ENCODE measurements at regions not wholly inside any gene's neighbourhood (a gene's known extent, or its start where the extent isn't known, plus 50 kb on each side); places are given as distances from the start of the nearest gene placed in this dataset.
A peak's percentile ranks its signal among the peaks of the same experiment; 100 is the strongest.
"Not testable (repeated sequence)": the region's sequence is repeated elsewhere in the genome, so short reads cannot be mapped to it uniquely, and the experiment has no call there.

DNA sequence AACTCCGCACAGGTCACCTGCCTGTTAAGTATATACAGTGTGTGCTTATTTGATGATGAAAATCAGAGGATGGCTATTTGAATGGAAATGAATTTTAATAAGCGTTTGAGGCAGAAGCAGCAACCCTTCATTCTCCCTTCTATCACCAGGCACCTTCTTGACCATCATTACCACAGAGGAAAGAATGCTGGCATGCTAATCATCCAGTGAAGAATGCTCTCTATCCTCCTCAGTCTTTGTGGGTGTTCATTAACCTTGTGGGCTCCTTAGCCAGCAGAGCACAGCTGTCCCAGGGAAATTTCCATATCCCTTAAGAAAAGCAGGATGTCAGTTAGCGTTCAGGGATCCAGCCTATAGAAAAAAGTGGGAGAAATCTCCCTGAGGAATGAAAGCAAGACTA, 428.0 kb upstream of the CAMK1G start:
- no peak for DNase-seq

DNA sequence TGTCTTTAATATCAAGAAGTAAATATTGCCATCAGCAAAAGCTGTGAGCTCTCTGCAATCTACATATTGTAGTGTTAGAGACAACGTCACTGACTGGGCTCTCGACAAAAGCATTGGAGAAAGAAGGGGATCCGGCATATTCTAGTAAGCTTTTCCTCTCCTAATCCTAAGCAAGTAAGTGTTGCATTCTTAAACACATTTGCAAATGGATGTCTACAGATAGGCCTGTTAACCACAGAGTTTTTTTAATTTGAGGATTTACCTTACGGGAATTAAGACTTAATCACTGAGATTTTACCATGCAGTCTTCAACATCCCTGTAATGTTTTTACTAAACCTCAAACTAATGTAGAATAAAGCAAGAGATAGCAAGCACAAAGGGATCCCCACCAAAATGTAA, 426.5 kb upstream of the CAMK1G start:
- no peak for DNase-seq

DNA sequence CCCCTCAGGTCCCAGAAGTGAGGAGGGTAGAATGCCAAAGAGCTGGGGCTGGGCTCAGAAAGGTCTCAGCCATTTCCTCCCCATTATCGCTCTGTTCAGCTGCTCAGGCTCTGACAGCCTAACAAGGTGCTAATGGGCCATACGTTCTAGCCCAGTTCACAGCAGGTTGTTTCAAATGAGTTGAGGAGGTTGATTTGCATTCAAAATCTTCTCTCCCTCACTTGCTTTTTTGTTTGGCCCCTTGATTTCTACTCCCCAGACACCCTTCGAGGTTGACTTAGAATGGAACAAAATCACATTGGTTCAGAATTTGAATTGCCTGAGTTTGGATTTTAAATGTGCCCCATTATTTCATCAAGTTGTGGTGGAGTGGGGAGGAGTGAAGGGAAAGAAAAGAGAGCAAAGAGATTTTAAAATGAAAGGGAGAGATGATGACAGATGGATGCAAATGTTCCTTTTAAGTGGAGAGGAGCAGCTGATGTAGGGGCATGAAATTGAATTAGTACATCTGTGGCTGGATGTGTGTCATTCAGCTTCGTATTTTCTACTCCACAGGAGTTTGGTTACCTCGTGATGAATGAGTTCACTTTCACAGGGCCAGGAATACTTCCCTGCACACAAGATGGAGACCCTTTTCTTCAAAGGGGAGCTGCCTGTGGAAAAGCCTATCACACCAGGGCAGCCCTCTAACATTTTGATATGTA, 425.8 kb upstream of the CAMK1G start:
- no peak for DNase-seq

DNA sequence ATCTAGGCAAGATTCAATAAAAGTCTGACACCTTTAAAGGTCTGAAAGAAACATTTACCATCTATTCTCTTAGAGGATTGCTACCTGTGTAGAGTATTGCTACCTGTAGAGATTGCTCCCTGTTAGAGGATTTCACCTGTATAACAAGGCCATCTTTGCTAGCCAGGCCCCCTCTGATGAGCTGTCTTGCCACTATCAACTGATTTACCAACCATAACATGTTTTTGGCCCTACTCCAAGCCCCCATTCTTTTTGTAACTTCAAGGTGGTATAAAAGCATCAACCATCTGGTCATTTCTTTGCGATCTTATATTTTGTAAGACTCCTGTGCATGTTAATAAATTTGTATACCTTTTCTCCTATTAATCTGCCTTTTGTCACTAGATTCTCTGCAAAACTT, 424.7 kb upstream of the CAMK1G start:
- no peak for DNase-seq

DNA sequence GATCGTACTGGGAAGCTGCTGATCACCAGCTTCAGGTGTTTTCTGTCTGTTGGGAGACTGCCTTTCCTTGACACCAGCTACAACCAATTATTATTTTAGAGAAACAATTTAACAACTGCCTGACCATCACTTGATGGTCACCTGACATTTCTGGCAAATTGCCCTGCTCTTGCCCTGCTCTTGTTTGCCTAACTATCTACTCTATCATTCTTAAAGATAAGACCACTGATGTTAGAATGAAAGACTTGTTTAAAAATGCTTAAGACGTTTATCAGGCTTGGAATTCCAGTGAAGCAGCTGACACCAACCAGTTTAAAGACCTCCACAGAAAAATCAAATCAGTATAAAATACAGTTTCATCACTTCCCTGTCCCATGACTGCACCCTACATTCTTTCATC, 423.3 kb upstream of the CAMK1G start:
- DNase-seq = no peak

DNA sequence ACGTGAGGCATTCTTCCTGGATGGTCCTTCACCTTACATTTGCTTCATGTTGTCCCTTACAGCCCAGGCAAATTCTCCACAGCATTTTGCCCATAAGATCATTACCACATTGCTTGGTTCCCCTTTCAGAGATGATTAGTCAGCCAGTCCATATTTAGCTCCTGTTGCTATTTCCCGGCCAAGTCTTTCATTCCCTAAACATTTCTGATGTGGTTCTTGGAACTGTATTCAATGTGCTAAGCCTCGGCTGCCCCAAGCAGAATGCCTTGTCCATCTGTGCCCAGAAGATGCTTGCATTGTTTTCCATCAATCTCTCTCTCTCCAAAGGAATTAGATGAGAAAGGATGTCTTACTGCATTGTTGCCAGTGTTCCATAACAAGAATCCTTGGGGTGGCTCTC, 420.9 kb upstream of the CAMK1G start:
- DNase-seq = no peak

DNA sequence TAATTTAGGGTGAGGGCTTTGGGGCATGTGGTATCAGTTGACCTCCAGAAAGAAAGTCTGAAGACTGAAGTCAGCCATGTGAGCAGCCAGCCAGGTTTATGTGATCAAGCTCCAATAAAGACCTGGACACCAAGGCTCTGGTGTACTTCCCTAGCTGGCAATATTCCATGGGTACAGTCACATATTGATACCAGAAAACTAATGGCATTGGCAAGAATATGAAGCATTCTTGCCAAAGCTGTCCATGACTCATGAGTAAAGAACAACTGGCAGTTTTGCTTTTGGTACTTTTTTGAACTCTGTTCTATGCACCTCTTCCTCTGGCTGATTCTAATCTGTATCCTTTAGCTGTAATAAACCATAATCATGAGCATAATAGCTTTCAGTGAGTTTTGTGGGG, 415.3 kb upstream of the CAMK1G start:
- DNase-seq = no peak

DNA sequence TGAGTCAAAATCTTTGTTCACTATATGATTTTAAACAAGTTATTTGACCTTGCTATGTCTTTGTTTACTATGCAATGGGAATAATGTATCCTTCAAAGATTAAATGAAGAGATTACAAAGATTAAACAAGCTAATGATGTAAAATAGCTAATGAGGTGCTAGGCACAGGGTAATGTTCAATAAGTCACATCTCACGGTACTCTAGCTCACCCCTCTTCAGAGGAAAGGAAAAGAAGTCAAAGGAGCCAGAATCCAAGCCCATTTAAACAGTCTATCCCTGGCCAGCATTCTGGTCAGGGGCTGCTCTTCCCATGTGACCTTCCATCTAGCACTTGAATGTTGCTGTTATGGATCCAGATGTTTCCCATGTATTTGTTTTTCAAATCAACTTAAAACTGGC, 412.4 kb upstream of the CAMK1G start:
- no peak for DNase-seq

DNA sequence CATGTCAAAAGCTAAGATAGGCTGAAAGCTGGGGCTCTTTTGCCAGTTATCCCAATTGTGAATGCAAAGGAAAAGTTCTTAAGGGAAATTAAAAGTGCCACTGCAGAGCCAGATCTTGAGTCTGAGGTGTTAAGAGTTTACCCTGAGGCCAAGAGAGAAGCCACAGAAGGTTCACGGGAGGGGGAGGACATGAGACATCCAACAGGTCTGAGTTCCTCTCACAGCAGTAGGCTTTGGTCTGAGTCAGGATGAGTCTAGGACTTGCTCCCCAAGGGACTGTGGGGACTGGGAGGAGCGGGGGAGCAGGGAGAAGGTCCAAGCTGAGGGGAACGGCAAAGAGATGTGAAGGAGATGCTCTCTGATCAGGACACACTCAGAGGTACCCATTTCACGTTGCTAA, 411.2 kb upstream of the CAMK1G start:
- DNase-seq = no peak

DNA sequence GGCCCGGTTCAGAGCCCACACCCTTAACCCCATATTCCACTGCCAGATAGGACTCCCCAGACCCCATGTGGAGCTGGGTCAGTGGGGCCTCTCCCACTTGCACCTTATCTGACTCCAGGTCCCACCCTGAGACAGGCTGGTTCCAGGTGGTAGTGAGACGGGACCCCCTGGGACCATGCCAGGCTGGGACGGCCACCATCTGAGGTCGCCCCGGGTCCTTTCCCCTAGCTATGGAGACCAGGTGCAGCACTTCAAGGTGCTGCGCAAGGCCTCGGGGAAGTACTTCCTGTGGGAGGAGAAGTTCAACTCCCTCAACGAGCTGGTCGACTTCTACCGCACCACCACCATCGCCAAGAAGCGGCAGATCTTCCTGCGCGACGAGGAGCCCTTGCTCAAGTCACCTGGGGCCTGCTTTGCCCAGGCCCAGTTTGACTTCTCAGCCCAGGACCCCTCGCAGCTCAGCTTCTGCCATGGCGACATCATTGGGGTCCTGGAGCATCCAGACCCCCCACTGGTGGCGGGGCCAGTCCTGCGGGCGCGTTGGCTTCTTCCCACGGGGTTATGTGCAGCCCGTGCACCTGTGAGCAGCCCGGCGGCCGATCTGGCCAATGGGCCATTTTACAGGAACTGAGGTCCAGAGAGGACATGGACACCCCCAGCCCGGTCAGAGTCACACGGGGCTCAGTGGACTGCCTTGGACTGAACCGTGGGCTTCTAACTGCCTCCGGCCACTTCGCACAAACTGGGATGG, 410.5 kb upstream of the CAMK1G start:
- DNase-seq = not testable (repeated sequence)

DNA sequence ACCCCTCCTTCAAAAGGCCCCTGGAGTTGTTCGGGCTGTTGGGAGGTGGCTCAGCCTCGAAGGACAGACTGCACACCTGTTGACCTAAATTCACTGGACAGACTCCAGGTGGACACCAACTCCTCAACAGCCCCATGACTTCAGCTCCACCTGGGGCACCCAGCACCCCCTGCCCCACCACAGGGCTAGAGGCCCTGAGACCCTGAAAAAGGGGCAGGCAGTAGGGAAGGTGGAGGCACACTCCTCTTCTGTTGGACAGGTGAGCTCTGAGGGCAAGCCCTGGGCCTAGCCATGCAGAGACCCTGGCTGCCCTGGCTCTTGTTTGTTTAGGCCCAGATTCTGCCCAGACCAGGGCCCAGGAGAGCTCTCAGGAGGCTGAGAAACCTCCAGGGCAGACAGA, 409.7 kb upstream of the CAMK1G start:
- not testable (repeated sequence) for DNase-seq

DNA sequence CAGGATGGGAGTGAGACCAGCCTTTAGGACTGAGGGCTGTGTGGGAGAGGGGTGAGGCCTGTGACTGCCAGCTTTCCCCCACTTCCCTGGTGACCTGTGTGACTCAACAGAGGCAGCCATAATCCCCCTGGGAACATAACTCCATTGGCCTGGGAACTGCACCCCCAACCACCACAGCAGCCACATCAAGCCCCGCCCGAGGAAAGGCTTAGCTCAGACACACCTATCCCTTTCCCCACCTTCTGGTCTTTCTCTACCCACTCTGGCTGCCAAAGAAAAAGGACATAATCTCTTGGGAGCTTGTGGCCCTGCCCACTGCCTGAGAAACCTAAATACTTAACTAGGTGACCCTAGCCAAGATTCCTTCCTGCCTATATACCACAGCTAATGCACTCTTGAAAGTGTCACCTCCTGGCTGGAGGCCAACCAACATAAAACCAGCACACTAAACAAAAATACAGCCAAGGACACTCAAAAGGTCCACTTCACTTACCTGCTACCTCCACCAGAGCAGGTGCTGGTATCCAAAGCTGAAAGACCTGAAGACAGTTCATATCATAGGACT, 406.6 kb upstream of the CAMK1G start:
- no peak for DNase-seq

DNA sequence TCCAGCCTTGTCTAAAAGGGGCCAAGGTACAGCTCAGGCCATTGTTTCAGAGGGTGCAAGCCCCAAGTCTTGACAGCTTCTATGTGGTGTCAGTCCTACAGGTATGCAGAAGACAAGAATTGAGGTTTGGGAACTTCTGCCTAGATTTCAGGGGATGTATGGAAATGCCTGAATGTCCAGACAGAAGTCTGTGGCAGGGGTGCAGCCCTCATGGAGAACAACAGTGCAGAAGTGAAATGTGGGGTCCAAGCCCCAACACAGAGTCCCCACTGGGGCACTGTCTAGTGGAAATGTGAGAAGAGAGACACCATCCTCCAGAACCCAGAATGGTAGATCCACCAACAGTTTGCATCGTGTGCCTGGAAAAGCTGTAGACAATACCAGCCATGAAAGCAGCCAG, 400.3 kb upstream of the CAMK1G start:
- no peak for DNase-seq

DNA sequence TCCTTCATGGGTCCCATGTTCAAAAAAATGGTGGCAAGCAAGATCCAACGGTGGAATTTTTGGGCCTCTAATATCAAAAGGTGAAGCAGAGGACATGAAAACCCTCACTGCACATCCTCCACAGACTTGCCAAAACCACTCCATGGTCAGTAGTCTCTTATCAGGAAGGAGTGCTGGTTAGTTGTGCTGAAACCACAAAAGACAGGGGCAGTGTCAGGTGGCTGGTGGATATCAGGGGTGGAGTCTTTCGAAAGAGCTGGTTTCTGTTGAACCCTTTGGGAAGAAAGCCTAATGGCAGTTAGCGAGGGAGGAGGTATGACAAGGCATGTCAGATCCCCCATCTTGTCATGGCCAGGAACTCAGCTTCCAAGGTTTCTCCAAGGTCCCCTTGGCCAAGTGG, 395.9 kb upstream of the CAMK1G start:
- DNase-seq = no peak

DNA sequence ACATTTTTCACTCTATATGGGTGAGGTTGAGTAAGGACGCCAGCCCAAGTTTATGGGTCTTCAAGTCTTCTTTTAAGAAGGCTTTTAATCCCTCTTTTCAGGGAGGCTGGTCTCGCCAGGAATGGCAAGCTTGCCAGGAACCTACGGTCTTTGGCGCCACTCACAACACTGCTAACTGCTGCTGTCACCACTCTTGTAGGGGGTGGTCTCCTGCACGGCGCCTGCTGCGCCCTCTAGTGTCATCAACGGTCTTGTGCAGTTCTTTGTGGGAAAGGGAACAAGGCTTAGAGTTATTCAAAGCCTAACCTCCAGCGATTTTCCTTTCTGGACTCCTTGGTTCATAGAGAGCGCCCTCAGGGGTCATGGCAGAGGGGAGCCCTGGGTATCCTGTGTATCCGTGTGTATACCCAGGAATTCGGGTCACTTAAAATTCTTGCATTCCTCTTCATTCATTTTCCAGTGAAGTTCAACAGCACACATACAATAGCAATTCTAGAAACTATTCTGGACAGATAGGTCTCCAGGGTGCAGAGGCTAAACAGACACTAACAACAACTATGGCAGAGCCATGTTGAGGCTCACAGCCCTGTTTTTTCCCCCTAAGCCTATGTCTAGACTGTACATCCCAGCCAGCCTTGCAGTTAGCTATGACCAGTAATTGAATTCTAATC, 392.8 kb upstream of the CAMK1G start:
- DNase-seq = peak in 1 of 5 donors; percentile 4

DNA sequence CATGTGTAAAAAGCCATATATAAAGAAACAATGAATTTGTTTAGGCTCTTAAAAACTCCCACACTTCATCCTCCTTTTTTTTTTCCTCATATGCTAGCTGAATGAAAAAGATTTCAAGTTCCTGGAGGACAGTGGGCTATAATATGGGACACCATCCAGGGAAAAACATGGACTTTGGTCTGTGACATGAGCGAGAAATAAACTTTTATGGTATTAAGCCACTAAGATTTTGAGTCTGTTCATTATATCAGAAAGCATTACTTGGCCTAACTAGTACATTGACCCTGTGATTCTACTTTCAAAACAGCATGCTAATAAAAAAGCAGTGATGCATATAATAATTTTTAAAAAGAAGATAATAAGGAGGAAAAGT, 392.3 kb upstream of the CAMK1G start:
- DNase-seq = no peak

DNA sequence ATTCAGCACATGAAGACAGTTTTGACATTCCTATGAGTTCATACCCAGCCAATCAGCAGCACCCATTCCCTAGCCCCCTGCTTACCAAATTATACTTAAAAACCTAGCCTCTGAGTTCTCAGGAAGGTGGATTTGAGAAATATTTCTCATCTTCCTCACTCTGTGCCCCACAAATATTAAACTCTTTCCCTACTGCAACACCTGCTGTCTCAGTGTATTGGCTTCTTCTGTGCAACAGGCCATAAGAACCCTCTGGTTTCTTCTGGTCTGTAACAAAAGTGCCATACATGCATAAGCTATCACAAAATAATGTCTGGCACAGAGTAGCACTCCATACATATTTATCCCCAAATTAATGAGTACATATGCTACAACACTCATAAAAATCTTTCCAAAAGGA, 387.4 kb upstream of the CAMK1G start:
- no peak for DNase-seq

DNA sequence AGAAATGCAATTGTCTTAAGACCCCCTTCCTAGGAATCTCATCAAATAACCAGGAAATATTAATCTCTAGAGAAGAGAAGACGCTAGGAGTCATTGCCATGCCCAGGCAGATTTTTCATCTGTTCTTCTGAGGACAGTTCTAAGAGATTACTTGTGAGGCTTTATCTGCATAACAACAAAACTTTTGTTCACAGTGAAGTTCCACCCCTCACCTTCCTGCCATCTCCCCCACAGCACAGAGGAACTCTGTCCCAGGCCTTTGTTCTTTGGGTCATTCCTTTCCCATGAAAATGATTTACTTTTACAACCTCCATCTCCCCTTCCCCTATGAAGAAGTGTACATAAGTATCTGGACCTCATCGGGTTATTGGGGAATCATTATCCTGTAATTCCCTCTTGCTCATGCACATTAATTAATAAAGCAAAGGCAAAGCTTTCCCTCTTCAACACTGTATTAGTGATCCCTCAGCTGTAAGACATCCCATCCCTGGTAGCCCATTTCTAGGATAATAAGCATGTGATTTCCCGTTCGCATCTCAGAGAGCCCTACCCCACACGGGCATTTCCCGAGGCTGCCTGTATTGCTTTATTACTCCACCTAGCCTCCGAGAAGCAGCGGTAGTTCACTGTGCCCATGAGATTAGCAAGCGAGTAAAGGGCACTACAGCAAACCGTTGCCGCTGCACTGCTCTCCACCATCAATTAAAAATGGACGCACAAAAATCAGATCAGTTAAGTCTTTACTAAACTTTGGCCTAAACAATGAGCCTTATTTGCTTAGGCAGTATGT, 384.4 kb upstream of the CAMK1G start:
- no peak for DNase-seq

DNA sequence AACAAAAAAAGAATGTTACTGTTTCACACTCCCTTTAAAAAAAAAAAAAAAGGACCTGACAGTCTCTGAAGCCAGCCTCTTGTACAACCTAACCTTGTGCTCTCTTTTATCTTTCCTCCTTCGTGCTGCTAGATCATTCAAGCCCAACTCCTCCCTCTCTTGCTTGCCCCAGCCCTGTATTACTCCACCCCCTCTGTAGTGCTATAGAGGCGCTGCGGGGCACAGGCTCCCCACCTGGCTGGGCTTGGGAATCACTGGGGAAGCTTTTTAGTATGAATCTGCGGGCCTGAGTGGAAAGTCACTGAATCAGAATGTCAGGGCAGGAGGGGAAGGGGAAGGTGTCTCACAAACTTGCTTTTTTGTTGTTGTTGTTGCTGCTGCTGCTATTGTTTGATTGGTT, 383.7 kb upstream of the CAMK1G start:
- no peak for DNase-seq

DNA sequence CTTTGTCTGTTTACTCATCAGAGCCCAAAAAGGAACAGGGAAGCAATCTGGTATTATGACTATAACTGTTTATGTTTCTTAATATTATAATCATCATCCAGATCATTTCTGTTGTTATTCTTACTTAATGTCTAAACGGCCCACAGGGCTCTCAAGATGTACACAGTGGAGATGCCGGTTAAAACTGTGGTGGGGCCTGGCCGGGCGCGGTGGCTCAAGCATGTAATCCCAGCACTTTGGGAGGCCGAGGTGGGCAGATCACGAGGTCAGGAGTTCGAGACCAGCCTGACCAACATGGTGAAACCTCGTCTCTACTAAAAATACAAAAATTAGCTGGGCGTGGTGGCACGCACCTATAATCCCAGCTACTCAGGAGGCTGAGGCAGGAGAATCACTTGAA, 381.2 kb upstream of the CAMK1G start:
- not testable (repeated sequence) for DNase-seq

DNA sequence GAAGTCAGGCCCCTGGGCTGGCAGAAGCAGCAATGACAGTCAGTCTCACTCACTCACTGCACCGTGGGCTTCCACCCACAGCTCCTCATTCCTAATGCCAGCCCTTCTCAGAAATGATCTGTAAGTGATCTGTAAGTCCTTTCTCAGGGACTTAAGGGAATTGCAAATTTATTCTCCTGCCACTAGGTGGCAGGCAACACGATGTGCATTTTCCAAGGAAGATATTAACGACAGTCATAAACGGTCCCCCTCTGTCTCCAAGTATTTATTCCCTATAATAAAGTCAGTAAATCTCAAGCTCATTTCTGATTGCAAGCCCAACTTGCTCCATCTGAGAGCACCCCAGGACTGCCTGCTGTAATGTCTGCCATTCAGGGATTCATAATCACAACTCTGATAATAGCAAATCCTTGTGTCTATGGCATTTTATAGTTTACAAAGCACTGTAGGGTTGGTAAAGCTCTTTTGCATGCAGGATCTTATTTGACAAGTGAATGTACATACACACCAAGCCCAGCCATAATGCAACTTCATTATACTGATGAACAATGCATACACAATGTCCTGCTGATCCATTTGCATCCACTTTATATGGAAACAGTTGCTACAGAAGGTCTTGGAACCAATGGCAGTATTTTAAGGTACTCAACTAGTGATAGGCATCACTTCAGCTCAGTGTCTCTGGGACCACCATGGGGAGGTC, 380.5 kb upstream of the CAMK1G start:
- peak in 1 of 5 donors; percentile 24 for DNase-seq

DNA sequence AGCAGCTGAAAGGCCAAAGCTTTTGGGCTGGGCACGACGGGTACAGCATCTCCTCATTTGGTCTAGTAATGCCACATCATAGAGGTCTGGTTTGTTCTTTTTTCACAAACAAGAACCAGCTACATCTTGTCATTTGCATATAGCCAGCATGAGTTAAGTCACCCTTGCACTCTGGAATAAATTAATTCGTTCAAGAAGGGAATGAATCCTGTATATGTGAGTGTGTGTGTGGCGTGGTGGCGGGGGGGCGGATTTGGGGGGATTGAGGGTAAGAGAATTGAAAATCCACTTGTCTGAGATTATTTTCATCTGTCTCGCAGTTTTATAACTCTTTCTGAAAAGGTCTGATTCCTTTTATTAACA, 380.0 kb upstream of the CAMK1G start:
- DNase-seq = no peak
